Thyroid gland (tissue), 4 donors: ENCODE measurements at regions not wholly inside any gene's neighbourhood (a gene's known extent, or its start where the extent isn't known, plus 50 kb on each side); places are given as distances from the start of the nearest gene placed in this dataset.

Experiments used
- DNase-seq, 2 donors: peaks; one replicate each; pipeline ENCODE4 v3.0.0-alpha.2; 2019
- H3K27ac ChIP-seq, 3 donors: fragments of 200-600 bp; sonication (generic); 1 replicate in 2 of 3; 2 replicates in 1 of 3; pipeline ENCODE4 v1.5.1; 2016 to 2019; ENCODE audit warnings: mild to moderate bottlenecking in 1 of 3, moderate library complexity in 1 of 3
- H3K27me3 ChIP-seq: fragments of 200-600 bp; sonication (generic); one replicate; pipeline ENCODE4 v1.5.1; 2019
- H3K36me3 ChIP-seq, 2 donors: fragments of 200-600 bp; sonication (generic); one replicate each; pipeline ENCODE4 v1.5.1; 2016 to 2019
- H3K4me1 ChIP-seq, 2 donors: fragments of 200-600 bp; sonication (generic); one replicate each; pipeline ENCODE4 v1.5.1; 2017 to 2019
- H3K4me3 ChIP-seq, 3 donors: fragments of 200-600 bp; sonication (generic); replicated peaks in 1 of 3; 1 replicate in 2 of 3; 2 replicates in 1 of 3; pipeline ENCODE4 v1.5.1; 2016; ENCODE audit warnings: mild to moderate bottlenecking in 1 of 3
- H3K9me3 ChIP-seq: fragments of 200-600 bp; sonication (generic); one replicate; pipeline ENCODE4 v1.5.1; 2017
- POLR2A ChIP-seq, 2 donors: fragments of 450-650 bp; IDR thresholded peaks; one replicate each; pipeline ENCODE4 v1.6.1; 2017; ENCODE audit warnings: antibody characterized with exemption in 2 of 2, mild to moderate bottlenecking in 2 of 2, moderate library complexity in 1 of 2
- WGBS, 2 donors: methylation state at CpG; one replicate each; pipeline ENCODE4 v1.1.5; 2017; 5-methylcytosine and 5-hydroxymethylcytosine counted together
- intact Hi-C: fragments of 100-400 bp; cut with DNase I; formaldehyde crosslinking; loops from one replicate; pipeline ENCODE4 v1.15.1; 2023
- TF ChIP-seq, protein P1 (sequence below), 6 experiments: fragments of 200-600 bp in 3 of 6; fragments of 450-650 bp in 3 of 6; sonication (generic) in 3 of 6; IDR thresholded peaks; one replicate each; pipeline ENCODE4 v1.5.1; 2016 to 2019; ENCODE audit warnings: antibody characterized with exemption in 6 of 6, mild to moderate bottlenecking in 2 of 6, inconsistent platforms in 1 of 6, moderate library complexity in 1 of 6

DNA sequence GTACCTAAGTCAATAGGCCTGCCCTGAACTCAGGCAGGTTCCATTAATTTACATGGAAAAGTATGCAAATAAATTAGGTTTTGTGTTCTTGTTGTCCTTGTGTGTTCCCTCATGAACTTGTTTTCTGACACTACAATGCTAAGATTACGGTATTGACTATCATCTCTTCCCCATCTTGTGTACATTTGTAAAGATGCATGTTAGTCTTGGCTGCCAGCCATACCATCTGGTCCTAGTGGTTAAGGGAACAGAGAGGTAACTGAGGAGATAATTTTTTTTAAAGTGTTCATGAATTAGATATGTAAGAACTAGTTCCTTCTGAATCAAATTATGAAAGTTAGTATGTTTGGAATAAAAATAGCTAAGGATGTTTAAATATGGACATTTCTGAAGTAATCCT is 167.6 kb upstream of the ADAMTS5 start:
- no peak for DNase-seq
- Histone ChIP-seq H3K4me1 (no peaks in the 10 kb centered on the region), H3K36me3 (no peaks in the 10 kb centered on the region), H3K27ac (no peak overlapping the region), H3K27me3 (no peaks in the 10 kb centered on the region), H3K4me3 (no peak overlapping the region), H3K9me3 (no peaks in the 10 kb centered on the region)
- 84 to 90% methylated on average over 1 of the region's 1 CpG for WGBS, 2 donors
- TF ChIP-seq, protein P1, sequence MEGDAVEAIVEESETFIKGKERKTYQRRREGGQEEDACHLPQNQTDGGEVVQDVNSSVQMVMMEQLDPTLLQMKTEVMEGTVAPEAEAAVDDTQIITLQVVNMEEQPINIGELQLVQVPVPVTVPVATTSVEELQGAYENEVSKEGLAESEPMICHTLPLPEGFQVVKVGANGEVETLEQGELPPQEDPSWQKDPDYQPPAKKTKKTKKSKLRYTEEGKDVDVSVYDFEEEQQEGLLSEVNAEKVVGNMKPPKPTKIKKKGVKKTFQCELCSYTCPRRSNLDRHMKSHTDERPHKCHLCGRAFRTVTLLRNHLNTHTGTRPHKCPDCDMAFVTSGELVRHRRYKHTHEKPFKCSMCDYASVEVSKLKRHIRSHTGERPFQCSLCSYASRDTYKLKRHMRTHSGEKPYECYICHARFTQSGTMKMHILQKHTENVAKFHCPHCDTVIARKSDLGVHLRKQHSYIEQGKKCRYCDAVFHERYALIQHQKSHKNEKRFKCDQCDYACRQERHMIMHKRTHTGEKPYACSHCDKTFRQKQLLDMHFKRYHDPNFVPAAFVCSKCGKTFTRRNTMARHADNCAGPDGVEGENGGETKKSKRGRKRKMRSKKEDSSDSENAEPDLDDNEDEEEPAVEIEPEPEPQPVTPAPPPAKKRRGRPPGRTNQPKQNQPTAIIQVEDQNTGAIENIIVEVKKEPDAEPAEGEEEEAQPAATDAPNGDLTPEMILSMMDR (IDR thresholded peaks at IDR 0.05) = no peak
- TF ChIP-seq POLR2A (IDR thresholded peaks at IDR 0.05) = no peak
- intact Hi-C loops = no loop called here

DNA sequence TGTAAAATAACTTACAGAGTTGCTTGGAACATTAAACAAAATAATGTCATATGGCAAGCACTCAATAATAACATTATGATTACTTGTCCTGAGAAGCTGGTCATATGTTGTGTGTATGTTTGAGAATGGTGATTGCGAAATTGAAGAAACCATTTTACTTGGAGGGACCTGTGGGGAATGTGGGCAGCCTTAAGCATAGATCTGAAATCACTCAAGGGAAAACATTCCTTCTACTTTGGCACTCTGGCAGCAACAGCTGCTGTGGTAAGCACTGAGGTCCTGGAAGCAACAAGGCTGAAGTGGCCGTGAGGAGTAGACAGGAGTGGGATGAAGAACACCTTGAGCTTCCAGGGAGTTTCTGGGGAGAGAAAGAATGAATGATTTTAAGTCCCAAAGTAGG is 165.4 kb upstream of the ADAMTS5 start:
- Histone ChIP-seq H3K4me3 (no peak overlapping the region), H3K4me1 (no peaks in the 10 kb centered on the region), H3K36me3 (no peaks in the 10 kb centered on the region), H3K9me3 (no peaks in the 10 kb centered on the region), H3K27ac (no peak overlapping the region), H3K27me3 (no peaks in the 10 kb centered on the region)
- TF ChIP-seq POLR2A (IDR thresholded peaks at IDR 0.05) = no peak
- TF ChIP-seq, protein P1 (IDR thresholded peaks at IDR 0.05) = no peak
- 33 to 52% methylated on average over 2 of the region's 2 CpGs for WGBS, 2 donors
- DNase-seq = peak; percentile 43 to 50
- intact Hi-C loops = no loop called here

DNA sequence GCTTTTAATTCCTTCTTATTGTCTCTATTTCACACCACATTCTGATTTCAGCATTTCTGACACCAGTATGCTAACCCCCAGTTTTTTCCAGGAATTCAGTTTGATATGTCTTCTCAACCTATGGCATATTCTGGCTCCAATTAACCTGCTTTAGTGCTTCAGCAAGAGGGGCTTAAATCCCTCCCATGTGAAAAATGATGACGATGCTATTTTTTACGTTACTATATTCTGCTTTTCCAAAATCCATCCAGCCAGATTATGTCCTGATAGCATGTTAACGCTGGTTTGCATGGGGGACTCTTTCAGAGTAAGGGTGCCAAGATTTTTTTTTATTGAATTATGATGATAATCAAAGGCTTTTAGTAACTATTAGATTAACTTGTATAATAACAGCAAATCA is 163.3 kb upstream of the ADAMTS5 start:
- Histone ChIP-seq H3K4me3 (no peak overlapping the region), H3K4me1 (peaks cover 4 to 9% of the 10 kb centered on the region in 2 donors), H3K27ac (no peak overlapping the region), H3K9me3 (no peaks in the 10 kb centered on the region), H3K27me3 (no peaks in the 10 kb centered on the region), H3K36me3 (no peaks in the 10 kb centered on the region)
- WGBS, 2 donors = 93 to 97% methylated on average over 3 of the region's 3 CpGs
- no peak for DNase-seq
- intact Hi-C loops = no loop called here
- TF ChIP-seq, protein P1 (IDR thresholded peaks at IDR 0.05) = no peak
- no peak for TF ChIP-seq POLR2A (IDR thresholded peaks at IDR 0.05)

- Histone ChIP-seq H3K27ac (no peak overlapping the region), H3K9me3 (no peaks in the 10 kb centered on the region), H3K27me3 (no peaks in the 10 kb centered on the region), H3K36me3 (no peaks in the 10 kb centered on the region), H3K4me3 (no peak overlapping the region), H3K4me1 (peaks cover 4 to 9% of the 10 kb centered on the region in 2 donors)
- intact Hi-C loops = no loop called here
- DNase-seq = no peak
- TF ChIP-seq POLR2A (IDR thresholded peaks at IDR 0.05) = no peak
- TF ChIP-seq, protein P1 (IDR thresholded peaks at IDR 0.05) = no peak
These were observed 162.8 kb upstream of the ADAMTS5 start for GRCh38 chr21:27129694-27130093.

DNA sequence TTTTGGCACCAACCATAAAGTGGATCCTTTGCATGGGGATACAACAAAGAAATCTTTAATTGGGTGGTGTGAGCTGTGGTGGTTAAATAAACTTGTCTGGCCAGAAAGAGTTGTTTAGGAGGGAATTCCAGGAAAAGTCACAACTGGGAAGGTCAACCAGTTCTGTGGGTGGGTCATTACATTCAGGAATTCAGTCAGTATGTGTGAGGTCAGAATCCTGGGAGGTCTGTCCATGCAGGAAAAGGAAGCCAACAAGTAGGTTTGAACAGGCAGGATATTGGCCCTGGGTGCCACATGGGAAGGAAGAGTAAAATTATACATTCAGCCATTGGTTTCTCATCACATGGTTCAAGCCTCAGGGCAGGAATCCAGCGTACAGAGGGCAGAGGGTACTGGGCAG is 162.3 kb upstream of the ADAMTS5 start:
- intact Hi-C loops = no loop called here
- H3K9me3 ChIP-seq = no peaks in the 10 kb centered on the region
- peaks cover 4 to 9% of the 10 kb centered on the region in 2 donors for H3K4me1 ChIP-seq
- H3K4me3 ChIP-seq = no peak overlapping the region
- no peaks in the 10 kb centered on the region for H3K36me3 ChIP-seq
- WGBS, 2 donors = 59 to 79% methylated on average over 1 of the region's 1 CpG
- no peak overlapping the region for H3K27ac ChIP-seq
- H3K27me3 ChIP-seq = no peaks in the 10 kb centered on the region
- no peak for DNase-seq
- TF ChIP-seq, protein P1 (IDR thresholded peaks at IDR 0.05) = no peak
- TF ChIP-seq POLR2A (IDR thresholded peaks at IDR 0.05) = no peak
